DMS79 (cell line): ENCODE measurements at regions not wholly inside any gene's neighbourhood (a gene's known extent, or its start where the extent isn't known, plus 50 kb on each side); places are given as distances from the start of the nearest gene placed in this dataset.

Source experiments
- DNase-seq: peaks from one replicate; lab custom pipeline; 2025; lab: John Stamatoyannopoulos, UW

- no peak for DNase-seq
Observed at GRCh38 chr15:62612183-62612733, 430.3 kb upstream of the TPM1 start.

- no peak for DNase-seq
Observed at GRCh38 chr15:62612771-62613170, 429.8 kb upstream of the TPM1 start.

GRCh38 chr15:62616746-62617145 is 425.8 kb upstream of the TPM1 start:
- no peak for DNase-seq

- no peak for DNase-seq
Observed at GRCh38 chr15:62617741-62618140, 424.8 kb upstream of the TPM1 start.

GRCh38 chr15:62618432-62618831 is 424.1 kb upstream of the TPM1 start:
- no peak for DNase-seq

- DNase-seq = no peak
Observed at GRCh38 chr15:62618846-62619504, 423.6 kb upstream of the TPM1 start.

GRCh38 chr15:62619526-62619925 is 423.0 kb upstream of the TPM1 start:
- no peak for DNase-seq

GRCh38 chr15:62622775-62623174 is 419.8 kb upstream of the TPM1 start:
- no peak for DNase-seq

GRCh38 chr15:62624547-62625378 is 417.8 kb upstream of the TPM1 start:
- no peak for DNase-seq

- DNase-seq = no peak
Observed at GRCh38 chr15:62625429-62626033, 417.0 kb upstream of the TPM1 start.

- no peak for DNase-seq
Observed at GRCh38 chr15:62626903-62627302, 415.6 kb upstream of the TPM1 start.

- no peak for DNase-seq
Observed at GRCh38 chr15:62631076-62631724, 411.3 kb upstream of the TPM1 start.

- no peak for DNase-seq
Observed at GRCh38 chr15:62636823-62637573, 405.5 kb upstream of the TPM1 start.

GRCh38 chr15:62637574-62637897 is 405.0 kb upstream of the TPM1 start:
- DNase-seq = no peak

- no peak for DNase-seq
Observed at GRCh38 chr15:62637950-62638619, 404.5 kb upstream of the TPM1 start.

- no peak for DNase-seq
Observed at GRCh38 chr15:62639432-62639831, 403.1 kb upstream of the TPM1 start.

- DNase-seq = no peak
Observed at GRCh38 chr15:62639906-62640605, 402.5 kb upstream of the TPM1 start.

GRCh38 chr15:62641825-62642224 is 400.7 kb upstream of the TPM1 start:
- no peak for DNase-seq

- no peak for DNase-seq
Observed at GRCh38 chr15:62643572-62643971, 399.0 kb upstream of the TPM1 start.

- no peak for DNase-seq
Observed at GRCh38 chr15:62644216-62644888, 398.2 kb upstream of the TPM1 start.
